Neural cell (in vitro differentiated cells): ENCODE measurements at regions not wholly inside any gene's neighbourhood (a gene's known extent, or its start where the extent isn't known, plus 50 kb on each side); places are given as distances from the start of the nearest gene placed in this dataset.

Experiments
- EZH2 ChIP-seq: fragments of 200-600, 300-800 bp; shearing (Covaris generic), sonication (generic); IDR thresholded peaks from 2 replicates; pipeline ENCODE4 v1.6.1; 2014; ENCODE audit warnings: antibody characterized with exemption, low read length, borderline replicate concordance, mild to moderate bottlenecking; ENCODE audit not compliant: insufficient read depth, poor library complexity, severe bottlenecking
- RAD21 ChIP-seq: fragments of 450-650 bp; conservative IDR thresholded peaks from 2 replicates; pipeline ENCODE4 v1.6.1; 2014; ENCODE audit warnings: antibody characterized with exemption, mild to moderate bottlenecking, moderate library complexity
- TF ChIP-seq, protein P1 (sequence below): IDR thresholded peaks from 2 replicates; pipeline ENCODE4 v1.6.1; 2012; ENCODE audit warnings: borderline replicate concordance
- TF ChIP-seq, protein P2 (sequence below): fragments of 450-650 bp; IDR thresholded peaks from 2 replicates; pipeline ENCODE4 v1.5.1; 2014; ENCODE audit warnings: antibody characterized with exemption, mild to moderate bottlenecking, moderate library complexity; ENCODE audit not compliant: poor library complexity, severe bottlenecking

DNA sequence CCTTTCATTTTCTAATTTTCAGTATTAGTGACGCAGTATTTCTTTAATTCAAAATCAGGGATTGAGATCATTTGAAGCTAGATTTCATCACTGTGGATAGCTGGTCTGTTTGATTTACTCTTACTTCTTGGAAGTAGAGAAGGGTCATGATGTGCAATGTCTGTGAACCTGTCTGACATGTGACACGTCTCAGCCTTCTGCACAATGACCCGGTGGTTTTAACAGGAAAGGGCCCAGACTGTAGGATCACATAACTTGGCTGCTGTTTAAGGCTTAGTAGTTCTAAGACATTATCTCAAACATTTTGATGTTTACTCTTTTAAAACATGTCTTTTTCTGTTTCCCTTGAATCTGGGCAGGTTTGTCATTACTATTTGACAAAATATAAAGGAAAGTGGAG, 823.3 kb upstream of the NUDT12 start:
- TF ChIP-seq, protein P1, sequence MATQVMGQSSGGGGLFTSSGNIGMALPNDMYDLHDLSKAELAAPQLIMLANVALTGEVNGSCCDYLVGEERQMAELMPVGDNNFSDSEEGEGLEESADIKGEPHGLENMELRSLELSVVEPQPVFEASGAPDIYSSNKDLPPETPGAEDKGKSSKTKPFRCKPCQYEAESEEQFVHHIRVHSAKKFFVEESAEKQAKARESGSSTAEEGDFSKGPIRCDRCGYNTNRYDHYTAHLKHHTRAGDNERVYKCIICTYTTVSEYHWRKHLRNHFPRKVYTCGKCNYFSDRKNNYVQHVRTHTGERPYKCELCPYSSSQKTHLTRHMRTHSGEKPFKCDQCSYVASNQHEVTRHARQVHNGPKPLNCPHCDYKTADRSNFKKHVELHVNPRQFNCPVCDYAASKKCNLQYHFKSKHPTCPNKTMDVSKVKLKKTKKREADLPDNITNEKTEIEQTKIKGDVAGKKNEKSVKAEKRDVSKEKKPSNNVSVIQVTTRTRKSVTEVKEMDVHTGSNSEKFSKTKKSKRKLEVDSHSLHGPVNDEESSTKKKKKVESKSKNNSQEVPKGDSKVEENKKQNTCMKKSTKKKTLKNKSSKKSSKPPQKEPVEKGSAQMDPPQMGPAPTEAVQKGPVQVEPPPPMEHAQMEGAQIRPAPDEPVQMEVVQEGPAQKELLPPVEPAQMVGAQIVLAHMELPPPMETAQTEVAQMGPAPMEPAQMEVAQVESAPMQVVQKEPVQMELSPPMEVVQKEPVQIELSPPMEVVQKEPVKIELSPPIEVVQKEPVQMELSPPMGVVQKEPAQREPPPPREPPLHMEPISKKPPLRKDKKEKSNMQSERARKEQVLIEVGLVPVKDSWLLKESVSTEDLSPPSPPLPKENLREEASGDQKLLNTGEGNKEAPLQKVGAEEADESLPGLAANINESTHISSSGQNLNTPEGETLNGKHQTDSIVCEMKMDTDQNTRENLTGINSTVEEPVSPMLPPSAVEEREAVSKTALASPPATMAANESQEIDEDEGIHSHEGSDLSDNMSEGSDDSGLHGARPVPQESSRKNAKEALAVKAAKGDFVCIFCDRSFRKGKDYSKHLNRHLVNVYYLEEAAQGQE, result no peak
- no peak for TF ChIP-seq RAD21
- TF ChIP-seq, protein P2, sequence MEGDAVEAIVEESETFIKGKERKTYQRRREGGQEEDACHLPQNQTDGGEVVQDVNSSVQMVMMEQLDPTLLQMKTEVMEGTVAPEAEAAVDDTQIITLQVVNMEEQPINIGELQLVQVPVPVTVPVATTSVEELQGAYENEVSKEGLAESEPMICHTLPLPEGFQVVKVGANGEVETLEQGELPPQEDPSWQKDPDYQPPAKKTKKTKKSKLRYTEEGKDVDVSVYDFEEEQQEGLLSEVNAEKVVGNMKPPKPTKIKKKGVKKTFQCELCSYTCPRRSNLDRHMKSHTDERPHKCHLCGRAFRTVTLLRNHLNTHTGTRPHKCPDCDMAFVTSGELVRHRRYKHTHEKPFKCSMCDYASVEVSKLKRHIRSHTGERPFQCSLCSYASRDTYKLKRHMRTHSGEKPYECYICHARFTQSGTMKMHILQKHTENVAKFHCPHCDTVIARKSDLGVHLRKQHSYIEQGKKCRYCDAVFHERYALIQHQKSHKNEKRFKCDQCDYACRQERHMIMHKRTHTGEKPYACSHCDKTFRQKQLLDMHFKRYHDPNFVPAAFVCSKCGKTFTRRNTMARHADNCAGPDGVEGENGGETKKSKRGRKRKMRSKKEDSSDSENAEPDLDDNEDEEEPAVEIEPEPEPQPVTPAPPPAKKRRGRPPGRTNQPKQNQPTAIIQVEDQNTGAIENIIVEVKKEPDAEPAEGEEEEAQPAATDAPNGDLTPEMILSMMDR, result no peak
- TF ChIP-seq EZH2, result no peak
